ENCODE measurements at regions not wholly inside any gene's neighbourhood (a gene's known extent, or its start where the extent isn't known, plus 50 kb on each side); places are given as distances from the start of the nearest gene placed in this dataset.

DNA sequence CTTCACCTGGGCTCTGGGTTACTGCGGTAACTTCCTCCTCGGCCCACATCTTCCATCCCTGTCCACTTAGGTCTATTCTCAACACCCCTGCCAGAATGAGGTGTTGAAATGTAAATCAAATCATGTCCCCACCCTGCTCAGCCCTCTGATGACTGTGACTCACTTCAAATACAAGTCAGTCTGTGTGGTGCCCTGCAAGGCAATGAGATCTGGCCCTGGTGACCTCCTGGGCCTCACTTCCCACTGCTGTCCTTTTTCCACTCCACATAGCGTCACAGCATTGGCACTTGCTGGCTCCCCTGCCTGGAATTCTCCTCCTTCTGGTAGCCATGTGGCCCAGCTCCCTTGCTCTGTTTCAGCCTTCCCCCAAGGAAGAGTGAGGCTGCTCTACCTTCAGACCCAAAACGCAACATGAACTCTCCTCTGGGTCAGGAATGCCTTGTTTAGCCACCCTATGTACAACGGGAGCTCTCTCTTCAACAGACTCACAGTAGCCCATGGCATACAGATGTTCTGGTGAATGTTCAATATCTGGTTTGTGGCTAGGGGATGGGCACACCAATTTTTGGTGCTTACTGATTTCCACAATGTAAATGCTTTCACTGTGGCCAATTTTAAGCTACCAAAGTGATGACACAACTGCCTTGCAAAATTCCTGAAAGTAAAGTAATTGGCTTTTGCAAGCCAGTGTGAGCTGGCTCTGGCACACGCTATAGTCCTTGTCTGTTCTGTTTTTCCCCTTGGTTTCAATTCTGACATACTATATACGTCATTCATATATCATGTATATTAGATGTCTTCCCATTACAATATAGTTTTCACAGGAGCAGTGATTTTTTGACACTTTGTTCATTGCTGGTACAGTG lies 550.3 kb upstream of the HS6ST1 start:
- no peak for DNase-seq

DNA sequence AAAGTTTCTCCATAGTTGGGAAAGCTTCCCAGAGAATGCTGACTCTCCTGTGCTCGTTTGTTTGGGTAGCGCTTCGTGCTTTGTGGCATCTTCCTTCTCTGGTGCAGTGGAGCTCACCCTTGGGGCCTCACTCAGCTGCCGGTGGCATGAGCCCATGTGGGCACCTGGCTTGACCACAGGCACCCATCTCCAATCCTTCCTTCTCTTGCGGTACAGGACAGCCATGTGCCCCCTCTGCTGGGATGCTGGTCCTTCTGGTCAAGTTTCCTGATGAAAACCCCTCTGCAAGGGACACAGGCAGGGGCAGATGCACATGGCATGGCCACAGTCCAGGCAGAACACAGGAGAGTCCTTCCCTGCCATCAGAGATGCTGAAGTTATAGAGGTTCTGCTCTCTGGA lies 555.9 kb upstream of the HS6ST1 start:
- no peak for DNase-seq

DNA sequence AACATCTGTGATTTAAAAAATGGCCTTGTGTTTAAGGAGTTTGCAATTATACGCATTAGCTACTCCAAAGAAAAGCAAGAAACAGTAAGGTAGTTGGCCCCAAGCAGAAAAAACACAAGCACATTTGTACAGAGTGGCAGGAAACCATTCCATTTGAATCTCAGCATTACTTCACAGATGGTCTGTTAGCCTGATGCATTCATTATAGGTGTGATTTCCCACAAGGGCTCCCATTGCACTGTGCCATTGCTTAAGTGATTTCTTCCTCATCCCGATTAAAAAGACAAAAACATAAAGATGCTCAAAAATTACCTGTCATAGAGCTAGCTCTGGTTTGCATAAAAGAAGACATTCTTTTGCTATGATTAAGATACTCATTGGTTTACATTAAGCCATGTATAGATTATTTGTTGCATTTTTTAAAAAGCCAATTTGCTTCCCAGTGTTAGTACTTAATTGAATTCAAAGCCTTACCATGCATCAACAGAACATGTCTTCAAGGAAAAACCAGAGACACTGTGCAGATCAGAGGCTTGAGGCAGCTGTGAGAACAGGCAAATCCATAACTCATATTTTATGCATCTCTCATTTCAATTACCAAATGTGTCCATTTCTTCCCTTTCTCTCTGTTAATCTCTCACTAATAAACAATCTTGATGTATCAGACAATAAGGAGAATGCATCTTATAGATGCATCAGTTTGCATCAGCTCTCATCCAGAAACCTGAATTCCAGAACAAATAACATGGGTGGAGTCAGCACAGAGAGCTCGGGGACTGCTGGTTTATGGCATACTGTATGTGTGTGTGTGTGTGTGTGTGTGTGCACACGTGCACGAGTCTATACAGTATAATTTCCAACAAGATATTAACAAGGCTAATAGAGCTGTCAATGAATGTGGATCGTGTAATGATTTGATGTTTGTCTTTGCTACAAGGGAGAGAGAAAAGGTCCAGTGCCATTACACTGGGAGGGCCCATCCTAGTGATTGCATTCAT lies 558.6 kb upstream of the HS6ST1 start:
- no peak for DNase-seq

DNA sequence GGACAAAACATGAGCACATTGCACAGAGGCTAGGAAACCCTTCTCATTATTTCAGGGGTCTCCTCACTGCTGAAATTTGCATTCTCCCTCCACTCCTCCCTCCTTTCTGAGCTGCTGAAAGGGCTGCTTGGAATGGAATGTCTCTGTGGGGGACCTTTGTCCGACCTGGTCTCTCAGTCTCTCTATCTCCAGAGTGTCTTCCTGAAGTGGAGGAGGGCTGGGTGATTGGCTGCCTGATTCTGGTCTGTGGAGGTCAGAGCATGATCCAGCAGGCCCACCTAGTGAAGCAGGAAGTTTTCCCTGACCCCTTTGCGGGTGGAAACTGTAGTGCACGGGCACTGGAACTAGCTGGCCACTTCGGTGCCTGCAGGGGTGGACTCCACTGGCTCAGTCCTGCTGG lies 560.5 kb upstream of the HS6ST1 start:
- DNase-seq = no peak

DNA sequence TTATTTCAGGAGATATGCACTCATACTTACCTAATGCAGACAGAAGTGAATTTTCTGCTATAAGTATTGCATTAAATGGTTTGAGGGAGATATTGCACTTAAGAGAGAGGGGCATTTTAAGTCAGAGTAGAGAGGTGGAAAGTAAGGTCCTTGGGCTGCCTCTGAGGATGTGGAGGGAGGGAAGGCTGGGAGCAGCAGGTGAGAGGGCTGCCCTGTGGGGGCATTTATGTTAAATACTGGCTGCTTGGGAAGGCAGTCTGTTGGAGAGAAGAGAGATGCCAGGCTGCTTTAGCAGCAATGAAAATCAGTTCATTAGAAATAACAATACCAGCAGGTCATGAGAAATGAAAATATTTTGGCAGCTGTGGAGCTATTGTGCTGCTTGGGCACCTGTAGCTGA lies 576.2 kb upstream of the HS6ST1 start:
- no peak for DNase-seq

DNA sequence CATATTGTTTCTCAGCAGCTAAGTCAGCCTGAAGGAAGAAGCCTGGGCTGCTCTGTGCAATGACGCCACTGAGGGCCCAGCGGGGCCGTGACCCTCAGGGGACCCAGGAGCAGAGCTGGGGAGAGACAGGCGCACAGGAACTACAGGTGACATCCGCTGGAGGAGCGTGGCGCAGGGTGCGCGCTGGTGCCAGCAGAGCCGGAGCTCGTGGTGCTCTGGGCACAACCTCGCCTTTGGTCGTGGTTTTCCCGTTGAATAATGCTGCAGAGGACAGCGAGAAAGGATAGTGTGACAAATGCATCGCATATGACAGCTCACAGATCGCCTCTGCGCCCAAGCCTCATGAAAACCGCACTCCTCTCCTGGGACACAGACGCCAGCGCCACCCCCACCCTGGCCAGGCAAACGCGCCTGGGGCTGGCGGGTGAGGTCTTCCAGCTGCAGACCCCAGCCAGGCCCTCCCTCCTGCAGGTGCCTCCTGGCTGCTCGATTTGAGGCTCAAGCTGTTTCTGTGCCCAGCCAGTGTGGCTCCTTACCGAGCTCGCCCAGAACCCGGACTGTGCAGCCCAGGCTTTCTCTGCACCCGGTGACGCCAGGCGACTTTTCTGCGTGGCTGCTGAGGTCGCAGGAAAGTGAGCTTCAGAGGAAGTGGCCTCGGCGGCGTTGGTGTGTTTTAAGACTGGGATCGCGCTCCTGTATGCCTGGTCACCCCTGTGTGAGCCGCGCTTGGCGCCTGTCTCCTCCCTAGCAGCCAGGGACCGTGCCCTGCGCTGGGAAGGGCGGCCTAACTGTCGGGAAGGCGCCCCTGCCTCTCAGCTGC lies 583.1 kb upstream of the HS6ST1 start:
- no peak for DNase-seq

DNA sequence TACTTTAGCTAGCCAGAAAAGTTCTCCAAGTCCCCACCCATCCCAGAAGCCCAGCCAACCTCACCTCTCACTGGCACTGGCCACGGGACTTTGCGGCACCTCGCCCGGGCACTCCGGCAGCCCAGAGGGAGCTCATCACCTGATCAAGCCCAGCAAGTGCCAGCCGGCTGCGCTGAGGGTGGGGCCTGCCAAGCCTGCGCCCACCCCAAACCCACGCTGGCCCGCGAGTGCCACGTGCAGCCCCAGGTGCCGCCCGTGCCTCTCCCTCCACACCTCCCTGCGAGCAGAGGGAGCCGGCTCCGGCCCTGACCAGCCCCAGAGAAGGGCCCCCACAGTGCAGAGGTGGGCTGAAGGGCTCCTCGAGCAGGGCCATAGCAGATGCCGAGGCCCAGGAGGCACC lies 585.0 kb upstream of the HS6ST1 start:
- DNase-seq = no peak

DNA sequence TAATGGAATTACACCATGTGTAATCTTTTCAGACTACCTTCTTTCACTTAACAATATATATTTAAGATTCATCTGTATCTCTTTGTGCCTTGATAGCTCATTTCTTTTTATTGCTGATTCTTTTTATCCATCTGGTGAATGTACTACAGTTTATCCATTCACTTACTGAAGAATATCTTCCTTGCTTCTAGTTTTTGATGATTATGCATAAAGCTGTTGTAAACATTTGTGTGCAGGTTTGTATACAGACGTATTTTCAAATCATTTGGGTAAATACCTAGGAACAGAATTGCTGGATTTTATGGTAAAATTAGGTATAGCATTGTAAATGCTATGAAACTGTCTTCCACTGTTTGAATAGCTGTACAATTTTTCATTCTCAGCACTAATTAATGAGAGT lies 592.6 kb upstream of the HS6ST1 start:
- DNase-seq = no peak

DNA sequence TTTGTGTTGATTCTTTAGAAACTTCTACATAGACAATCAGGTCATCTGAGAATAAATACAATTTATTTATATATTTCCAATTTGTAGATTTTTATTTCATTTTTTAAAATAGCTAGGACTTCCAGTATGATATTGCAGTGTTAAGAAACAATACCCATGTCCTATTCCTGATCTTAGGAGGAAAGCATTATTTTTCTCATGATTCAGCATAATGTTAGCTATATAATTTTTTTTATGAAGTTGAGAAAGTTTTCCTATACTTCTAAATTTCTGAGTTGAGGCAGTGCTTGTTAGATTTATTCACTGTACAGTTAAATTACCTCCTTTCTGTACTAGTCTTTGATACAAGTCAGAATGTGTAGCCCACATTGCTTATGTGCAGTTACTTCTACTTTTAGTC lies 595.7 kb upstream of the HS6ST1 start:
- DNase-seq = no peak

DNA sequence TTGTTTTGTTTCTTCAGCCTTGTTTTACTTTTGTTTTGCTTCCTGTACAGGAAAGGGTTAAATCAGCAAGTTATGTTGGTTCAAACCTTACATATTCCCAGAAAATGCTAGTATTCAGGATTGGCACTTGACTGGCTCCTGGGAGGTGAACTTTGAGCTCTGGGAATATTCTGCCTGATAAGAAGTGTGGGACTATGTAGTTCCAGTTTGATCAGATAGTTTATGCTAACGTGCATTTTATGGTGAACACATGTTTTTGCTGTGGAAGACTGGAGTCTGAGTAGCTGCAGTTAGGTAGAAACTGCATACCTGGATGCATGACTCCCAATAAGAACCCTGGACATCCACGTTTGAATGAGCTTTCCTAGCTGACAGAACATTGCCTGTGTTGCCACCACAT lies 603.1 kb upstream of the HS6ST1 start:
- DNase-seq = no peak

DNA sequence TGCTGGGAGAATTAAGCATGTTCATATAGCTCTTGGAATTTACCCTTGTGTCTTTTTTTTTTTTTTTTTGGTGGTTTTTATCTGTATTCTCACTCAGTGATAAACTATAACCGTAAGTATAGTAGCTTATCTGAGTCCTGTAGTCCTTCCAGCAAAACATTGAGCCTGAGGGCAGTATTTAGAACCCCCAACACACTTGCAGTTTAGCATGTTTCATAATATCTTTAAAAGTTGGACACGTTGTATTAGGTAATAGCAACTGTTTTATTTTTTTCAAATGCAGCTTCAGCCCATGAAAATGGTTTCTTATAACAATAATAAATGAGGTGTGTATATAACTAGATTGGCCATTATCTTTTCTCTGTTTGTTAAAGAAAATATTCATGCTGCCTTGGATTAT lies 603.5 kb upstream of the HS6ST1 start:
- no peak for DNase-seq

DNA sequence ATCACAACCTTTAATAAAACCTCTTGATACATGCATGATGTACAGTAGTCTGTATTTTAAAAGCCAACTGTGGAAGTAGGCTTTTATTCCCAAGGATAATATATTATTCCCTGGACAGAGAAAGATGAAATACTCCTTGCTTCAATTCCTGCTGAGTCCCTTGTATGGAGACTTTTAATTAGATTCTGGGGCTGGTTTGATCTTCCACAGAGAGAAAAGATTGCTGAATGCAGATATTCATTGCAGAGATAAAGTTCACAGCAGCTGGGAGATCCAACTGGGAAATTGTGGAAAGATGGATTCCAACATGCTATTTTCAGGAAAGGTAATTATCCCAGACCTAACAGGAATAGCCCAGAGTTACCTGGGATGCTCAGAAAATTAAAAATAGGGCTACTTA lies 607.0 kb upstream of the HS6ST1 start:
- no peak for DNase-seq

DNA sequence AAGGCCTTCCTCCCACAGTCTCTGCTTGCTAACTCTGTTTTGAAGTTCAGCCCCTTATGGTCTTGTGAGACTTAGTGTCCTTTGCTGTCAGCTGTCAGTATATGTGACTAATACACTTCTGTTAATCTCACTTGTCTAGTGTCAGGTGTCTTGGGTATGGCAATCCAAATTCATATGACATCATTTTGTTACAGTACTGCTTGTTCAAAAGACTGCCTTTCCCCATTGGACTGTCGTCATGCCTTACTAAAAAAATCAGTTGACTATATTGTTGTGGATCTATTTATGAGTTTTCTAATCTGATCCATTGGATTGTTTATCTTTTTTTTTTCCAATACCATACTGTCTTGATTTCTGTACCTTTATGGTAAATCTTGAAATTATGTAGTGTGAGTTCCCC lies 611.4 kb upstream of the HS6ST1 start:
- no peak for DNase-seq

DNA sequence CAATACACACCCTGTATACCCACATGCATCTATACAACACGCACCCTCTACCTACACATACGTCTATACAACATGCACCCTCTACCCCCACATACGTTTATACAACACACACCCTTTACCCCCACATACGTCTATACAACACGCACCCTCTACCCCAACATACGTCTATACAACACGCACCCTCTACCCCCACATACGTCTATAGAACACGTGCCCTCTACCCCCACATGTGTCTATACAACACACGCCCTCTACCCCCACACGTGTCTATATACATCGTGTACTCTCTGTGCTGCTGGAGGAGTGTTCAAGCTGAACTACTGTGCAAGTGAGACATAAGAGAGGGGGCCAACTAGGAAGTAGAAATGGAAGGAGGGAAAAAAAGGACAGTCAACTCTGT lies 621.7 kb upstream of the HS6ST1 start:
- no peak for DNase-seq

DNA sequence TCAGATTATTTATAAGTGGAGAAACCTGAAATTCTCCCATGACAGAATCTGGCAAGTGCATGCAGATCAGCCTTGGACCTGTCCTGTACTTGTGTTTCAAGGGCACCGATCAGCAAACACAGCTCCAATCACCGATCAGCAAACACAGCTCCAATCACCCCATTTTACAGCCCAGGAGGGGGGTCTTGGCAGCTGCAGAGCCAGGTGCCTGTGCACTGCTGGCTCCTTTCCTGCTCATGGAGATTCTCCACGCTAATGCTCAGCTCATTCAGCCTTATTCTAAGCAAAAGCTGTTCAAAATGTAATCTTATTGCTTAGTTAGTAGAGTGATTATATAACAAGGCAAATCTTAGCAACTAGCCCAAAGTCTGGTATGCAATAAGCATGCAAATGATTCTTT lies 623.1 kb upstream of the HS6ST1 start:
- DNase-seq = no peak

DNA sequence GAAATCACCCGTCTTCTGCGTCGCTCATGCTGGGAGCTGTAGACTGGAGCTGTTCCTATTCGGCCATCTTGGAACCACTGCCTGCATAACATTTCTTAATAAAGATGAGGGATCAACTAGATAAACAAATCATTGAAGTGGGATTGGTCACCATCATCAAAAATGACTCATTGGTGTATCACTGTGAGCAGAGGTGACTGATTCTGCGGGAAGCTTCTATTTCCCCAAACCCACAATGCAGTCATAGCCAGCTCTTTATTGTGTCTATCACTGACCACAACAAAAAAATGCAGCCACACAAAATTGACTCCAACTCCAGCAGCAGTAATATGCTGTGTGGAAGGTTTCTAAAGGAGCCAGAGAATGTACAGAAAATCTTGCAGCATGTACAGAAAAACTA lies 630.7 kb upstream of the HS6ST1 start:
- DNase-seq = no peak

DNA sequence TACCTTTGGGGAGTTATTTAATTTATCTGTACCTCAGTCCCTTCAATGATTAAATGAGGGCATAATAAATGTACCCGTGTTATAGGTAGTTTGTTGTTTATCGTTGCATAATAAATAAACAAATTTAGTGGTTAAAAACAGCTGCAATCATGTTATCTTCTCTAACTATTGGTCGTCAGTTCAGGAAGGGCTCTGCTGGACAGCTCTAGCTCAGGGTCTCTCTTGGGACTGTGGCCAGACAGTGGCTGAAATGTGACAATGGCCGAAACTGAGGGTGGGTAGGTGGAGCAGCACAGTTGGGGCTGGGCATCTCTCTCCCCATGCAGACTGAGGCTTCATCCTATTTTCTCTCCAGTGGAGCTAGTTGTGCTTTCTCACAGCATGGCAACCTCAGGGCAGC lies 632.1 kb upstream of the HS6ST1 start:
- DNase-seq = no peak

DNA sequence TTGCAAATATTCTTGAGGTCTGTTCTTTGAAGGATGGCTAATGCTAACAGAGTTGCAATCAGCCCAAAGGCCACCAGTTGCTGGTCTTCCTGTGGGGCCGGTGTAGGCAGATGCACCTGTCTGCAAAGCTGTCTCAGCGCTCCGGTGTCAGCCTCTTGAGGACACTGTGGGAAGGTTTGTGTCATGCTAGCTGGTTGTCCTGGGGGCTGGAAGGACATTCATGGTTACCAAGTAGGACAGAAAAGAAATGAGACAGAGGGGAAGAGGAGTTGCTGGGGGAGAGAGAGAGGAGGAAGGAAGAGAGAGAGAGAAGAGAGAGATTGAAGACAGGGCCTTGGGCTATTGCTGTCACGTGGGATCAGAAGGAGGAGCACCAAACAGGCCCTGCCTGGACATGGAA lies 639.6 kb upstream of the HS6ST1 start:
- DNase-seq = no peak

DNA sequence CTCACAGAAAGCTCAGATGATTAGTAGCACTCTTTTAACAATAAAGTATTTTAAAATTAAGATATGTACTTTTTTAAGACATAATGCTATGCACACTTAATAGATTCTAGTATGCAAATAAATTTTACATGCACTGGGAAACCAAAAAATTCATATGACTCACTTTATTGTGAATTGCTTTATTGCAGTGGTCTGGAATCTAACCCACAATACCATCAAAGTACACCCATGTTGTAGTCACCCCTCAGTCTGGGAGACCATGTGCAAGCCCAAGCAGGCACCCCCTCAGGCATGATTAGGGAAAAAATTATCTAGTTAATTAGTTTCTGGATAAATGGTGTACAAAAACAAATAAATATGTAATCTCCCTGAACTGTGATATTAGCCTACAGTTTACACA lies 649.0 kb upstream of the HS6ST1 start:
- no peak for DNase-seq

DNA sequence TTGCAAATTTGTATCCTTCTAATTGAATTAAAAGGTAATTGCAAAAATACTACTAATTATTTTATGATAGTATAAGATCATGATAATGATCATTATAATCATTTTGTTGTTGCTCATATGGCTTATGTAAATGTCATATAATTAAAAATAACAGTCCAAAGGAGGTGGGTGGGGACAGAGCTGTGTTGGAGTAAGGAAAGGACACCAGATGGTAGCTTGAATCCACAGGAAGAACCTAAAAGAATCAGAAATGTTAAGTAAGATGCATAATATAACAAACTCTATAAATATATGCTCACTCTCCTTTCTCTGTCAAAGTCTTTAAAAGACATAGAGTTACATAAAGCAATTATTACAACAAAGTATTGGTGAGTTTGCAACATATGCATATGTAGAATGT lies 650.7 kb upstream of the HS6ST1 start:
- DNase-seq = no peak

DNA sequence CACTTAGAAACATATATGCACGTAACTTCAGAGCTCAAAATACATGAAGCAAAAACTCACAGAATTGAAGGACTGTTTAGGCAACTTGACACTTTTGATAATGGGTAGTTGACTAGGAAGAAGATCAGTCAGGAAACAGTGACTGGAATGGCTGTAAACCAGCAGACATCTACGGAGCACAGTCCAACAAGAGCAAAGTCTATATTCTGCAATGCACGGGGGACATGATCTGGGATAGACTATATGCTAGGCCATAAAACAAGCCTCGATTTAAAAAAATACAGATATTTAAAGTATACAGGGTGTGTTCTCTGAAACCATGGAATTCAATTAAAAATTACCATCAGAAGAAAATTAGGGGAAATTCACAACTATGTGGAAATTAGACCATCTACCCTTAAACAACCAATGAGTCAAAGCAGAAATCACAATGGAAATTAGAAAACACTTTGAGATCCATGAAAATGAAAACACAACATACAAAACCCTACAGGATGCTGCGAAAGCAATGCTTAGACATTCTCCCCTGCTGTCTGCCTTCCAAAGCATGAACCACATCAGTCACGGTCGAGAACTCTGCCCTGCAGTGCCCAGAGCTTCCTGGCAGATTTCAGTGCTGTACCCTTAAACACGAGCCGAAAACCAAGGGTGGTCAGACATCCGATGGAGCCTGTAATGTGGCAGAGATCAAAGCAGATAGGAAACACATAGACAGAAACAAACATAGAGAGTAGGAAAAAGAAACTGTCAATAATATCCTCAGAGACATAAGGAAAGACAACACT lies 651.9 kb upstream of the HS6ST1 start:
- DNase-seq = no peak

DNA sequence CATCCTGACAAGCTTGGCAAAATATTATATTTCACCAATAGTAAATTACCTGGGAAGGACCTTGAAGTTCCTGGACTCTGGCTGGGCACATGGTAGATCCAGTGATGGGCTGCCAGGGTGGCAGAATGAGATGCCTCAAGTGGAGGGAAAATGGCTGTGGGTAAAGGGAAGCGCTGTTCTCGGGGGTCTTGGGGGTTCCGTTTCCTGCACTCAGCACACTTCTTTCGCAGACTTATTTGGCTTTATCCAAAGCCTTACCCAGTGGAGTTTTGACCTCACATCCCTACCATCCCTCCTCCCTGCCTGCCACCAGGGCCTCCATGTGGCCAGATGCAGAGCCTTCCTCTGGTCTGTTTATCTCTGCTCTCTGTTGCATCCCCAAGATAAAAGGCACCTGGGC lies 654.9 kb upstream of the HS6ST1 start:
- no peak for DNase-seq
